ENCODE measurements at regions not wholly inside any gene's neighbourhood (a gene's known extent, or its start where the extent isn't known, plus 50 kb on each side); places are given as distances from the start of the nearest gene placed in this dataset.

DNA sequence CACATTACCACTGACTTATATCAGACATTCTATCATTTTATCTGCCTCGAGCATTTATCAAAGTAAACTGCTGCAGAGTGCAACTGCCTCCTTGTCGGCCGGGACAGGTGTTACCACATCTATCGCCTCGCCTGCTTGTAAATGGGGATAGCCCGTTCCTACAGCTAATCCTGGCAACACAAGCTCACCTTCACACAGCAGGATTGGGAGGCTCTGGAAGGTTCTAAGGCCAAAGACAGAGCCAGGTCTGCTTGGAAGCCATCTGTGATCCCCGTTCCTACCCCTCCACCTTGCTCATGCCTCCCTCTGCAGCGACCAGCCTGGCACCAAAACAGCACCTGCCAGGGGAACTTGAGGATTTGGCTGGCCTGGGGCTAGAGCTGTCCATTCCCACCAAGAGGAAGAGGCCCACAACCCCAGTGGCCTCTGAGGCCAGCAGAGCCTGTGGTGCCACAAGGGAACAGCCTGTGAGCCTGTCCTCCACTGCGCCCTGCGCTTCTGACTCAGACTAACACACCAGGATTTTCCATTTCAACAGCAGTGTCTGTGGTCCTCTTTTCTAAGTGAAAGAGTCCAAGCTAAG is 114.8 kb upstream of the DIO3 start:
- Histone ChIP-seq H3K27me3 (ENCODE audit: control insufficient read depth in 2 of 2, insufficient read depth in 2 of 2, low read length in 2 of 2) (no peaks in the 10 kb centered on the region), H3K27ac (ENCODE audit: insufficient read depth, low read depth, low read length) (no peak overlapping the region), H3K9me1 (replicated peaks; ENCODE audit: control insufficient read depth, extremely low read depth, insufficient read depth, low read length) (no peaks in the 10 kb centered on the region), H4K20me1 (replicated peaks; ENCODE audit: control insufficient read depth, extremely low read depth, insufficient read depth, low read length) (no peaks in the 10 kb centered on the region), H3K9me3 (replicated peaks; ENCODE audit: control insufficient read depth, insufficient read depth, low read length) (no peaks in the 10 kb centered on the region), H3K4me3 (replicated peaks in 1 of 3; ENCODE audit: insufficient read depth in 1 of 3, low read depth in 1 of 3, low read length in 3 of 3) (no peak overlapping the region), H2AFZ (ENCODE audit: low read depth, low read length) (no peak overlapping the region), H3K4me1 (ENCODE audit: control insufficient read depth, extremely low read depth, insufficient read depth, low read length) (no peaks in the 10 kb centered on the region), H3K79me2 (ENCODE audit: control insufficient read depth, insufficient read depth, low read length) (no peaks in the 10 kb centered on the region), H3K4me2 (ENCODE audit: insufficient read depth, low read length) (no peak overlapping the region), H3K9ac (replicated peaks; ENCODE audit: extremely low read depth, insufficient read depth, low read length) (no peak overlapping the region), H3K36me3 (ENCODE audit: control insufficient read depth in 2 of 2, extremely low read depth in 1 of 2, insufficient read depth in 2 of 2, low read length in 2 of 2) (no peaks in the 10 kb centered on the region)
- FAIRE-seq (no peak), DNase-seq (ENCODE audit: low read depth, low spot score) (no peak)
- ChIA-PET CTCF (no interaction called here), POLR2A (no interaction called here)
- dilution Hi-C loops (cut with MboI; ENCODE audit: extremely low pct_ligation_motif_present, low sequenced_read_pairs) (no loop called here), intact Hi-C loops (cut with micrococcal nuclease) (no loop called here)
- TF ChIP-seq, protein P1, sequence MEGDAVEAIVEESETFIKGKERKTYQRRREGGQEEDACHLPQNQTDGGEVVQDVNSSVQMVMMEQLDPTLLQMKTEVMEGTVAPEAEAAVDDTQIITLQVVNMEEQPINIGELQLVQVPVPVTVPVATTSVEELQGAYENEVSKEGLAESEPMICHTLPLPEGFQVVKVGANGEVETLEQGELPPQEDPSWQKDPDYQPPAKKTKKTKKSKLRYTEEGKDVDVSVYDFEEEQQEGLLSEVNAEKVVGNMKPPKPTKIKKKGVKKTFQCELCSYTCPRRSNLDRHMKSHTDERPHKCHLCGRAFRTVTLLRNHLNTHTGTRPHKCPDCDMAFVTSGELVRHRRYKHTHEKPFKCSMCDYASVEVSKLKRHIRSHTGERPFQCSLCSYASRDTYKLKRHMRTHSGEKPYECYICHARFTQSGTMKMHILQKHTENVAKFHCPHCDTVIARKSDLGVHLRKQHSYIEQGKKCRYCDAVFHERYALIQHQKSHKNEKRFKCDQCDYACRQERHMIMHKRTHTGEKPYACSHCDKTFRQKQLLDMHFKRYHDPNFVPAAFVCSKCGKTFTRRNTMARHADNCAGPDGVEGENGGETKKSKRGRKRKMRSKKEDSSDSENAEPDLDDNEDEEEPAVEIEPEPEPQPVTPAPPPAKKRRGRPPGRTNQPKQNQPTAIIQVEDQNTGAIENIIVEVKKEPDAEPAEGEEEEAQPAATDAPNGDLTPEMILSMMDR (IDR thresholded peaks at IDR 0.05; ENCODE audit: extremely low read depth in 1 of 2, insufficient read depth in 1 of 2, low read depth in 1 of 2, low read length in 2 of 2), result no peak
- TF ChIP-seq FOS (IDR thresholded peaks at IDR 0.05; ENCODE audit: borderline replicate concordance, insufficient read depth, low read length) (no peak), POLR2AphosphoS5 (IDR thresholded peaks at IDR 0.05; ENCODE audit: insufficient read depth, low read depth, low read length) (no peak), MYC (IDR thresholded peaks at IDR 0.05; ENCODE audit: low read depth, low read length) (no peak), POLR2A (IDR thresholded peaks at IDR 0.05; ENCODE audit: low read depth, low read length) (no peak), JUN (IDR thresholded peaks at IDR 0.05; ENCODE audit: borderline replicate concordance, insufficient read depth, insufficient read length, low read depth) (no peak)
- TF ChIP-seq, protein P2, sequence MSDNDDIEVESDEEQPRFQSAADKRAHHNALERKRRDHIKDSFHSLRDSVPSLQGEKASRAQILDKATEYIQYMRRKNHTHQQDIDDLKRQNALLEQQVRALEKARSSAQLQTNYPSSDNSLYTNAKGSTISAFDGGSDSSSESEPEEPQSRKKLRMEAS (IDR thresholded peaks at IDR 0.05; ENCODE audit: insufficient read depth, insufficient read length), result no peak
- no TSS peak for BruUV-seq (replicated peaks)

All from endothelial cell of umbilical vein (primary cell).